Kidney epithelial cell (primary cell): ENCODE measurements at regions not wholly inside any gene's neighbourhood (a gene's known extent, or its start where the extent isn't known, plus 50 kb on each side); places are given as distances from the start of the nearest gene placed in this dataset.

Source experiments
- DNase-seq: peaks from one replicate; pipeline ENCODE4 v3.0.0-alpha.2; 2010; ENCODE audit warnings: low read depth
- H3K27me3 ChIP-seq: 2 replicates; pipeline ENCODE4 v1.6.0; 2011; ENCODE audit warnings: low read length; ENCODE audit not compliant: control insufficient read depth, insufficient read depth
- H3K36me3 ChIP-seq: 2 replicates; pipeline ENCODE4 v1.5.1; 2011; ENCODE audit warnings: low read length; ENCODE audit not compliant: control insufficient read depth, insufficient read depth
- H3K4me3 ChIP-seq: 2 replicates; pipeline ENCODE4 v1.5.1; 2011; ENCODE audit warnings: low read depth, mild to moderate bottlenecking, control low read depth, low read length
- CTCF ChIP-seq: IDR thresholded peaks from 2 replicates; pipeline ENCODE4 v1.5.1; 2011; ENCODE audit warnings: mild to moderate bottlenecking, moderate library complexity, low read length, control low read depth, inconsistent platforms; ENCODE audit not compliant: insufficient read depth, poor library complexity, severe bottlenecking

GRCh38 chr15:88377509-88377908, 89.7 kb downstream of the MRPL46 start:
- H3K36me3 ChIP-seq: no peaks in the 10 kb centered on the region
- no peak overlapping the region for H3K4me3 ChIP-seq
- DNase-seq: no peak
- no peak for TF ChIP-seq CTCF
- no peaks in the 10 kb centered on the region for H3K27me3 ChIP-seq

GRCh38 chr15:88376574-88377174, 90.5 kb downstream of the MRPL46 start:
- Histone ChIP-seq H3K4me3 (no peak overlapping the region), H3K36me3 (no peaks in the 10 kb centered on the region), H3K27me3 (no peaks in the 10 kb centered on the region)
- no peak for TF ChIP-seq CTCF
- DNase-seq: no peak

GRCh38 chr15:88375234-88375927, 91.8 kb downstream of the MRPL46 start:
- no peak overlapping the region for H3K4me3 ChIP-seq

GRCh38 chr15:88365124-88365523, 102.1 kb downstream of the MRPL46 start:
- no peak overlapping the region for H3K4me3 ChIP-seq
- H3K36me3 ChIP-seq: no peaks in the 10 kb centered on the region
- no peak for TF ChIP-seq CTCF
- no peak for DNase-seq
- no peaks in the 10 kb centered on the region for H3K27me3 ChIP-seq

More at GRCh38 chr15:88375234-88375927, 91.8 kb downstream of the MRPL46 start:
- no peaks in the 10 kb centered on the region for H3K36me3 ChIP-seq
- TF ChIP-seq CTCF: peak; percentile 6
- DNase-seq: peak; percentile 53
- H3K27me3 ChIP-seq: no peaks in the 10 kb centered on the region

GRCh38 chr15:88348579-88349230, 92.2 kb upstream of the NTRK3 start:
- no peaks in the 10 kb centered on the region for H3K36me3 ChIP-seq
- H3K27me3 ChIP-seq: no peaks in the 10 kb centered on the region
- no peak for DNase-seq
- TF ChIP-seq CTCF: no peak
- H3K4me3 ChIP-seq: no peak overlapping the region
